A673 (cell line): ENCODE measurements at regions not wholly inside any gene's neighbourhood (a gene's known extent, or its start where the extent isn't known, plus 50 kb on each side); places are given as distances from the start of the nearest gene placed in this dataset.

Source experiments
- EZH2 ChIP-seq: fragments of 200-600 bp; sonication (generic); IDR thresholded peaks from 2 replicates; pipeline ENCODE4 v1.6.1; 2017; ENCODE audit warnings: borderline replicate concordance, low read depth, mild to moderate bottlenecking, mixed read lengths, antibody characterized with exemption, low read length; ENCODE audit not compliant: poor library complexity, severe bottlenecking
- TF ChIP-seq, protein P1 (sequence below): fragments of 300-800, 200-600 bp; sonication (generic); conservative IDR thresholded peaks from 2 replicates; pipeline ENCODE4 v1.5.1; 2017; ENCODE audit warnings: low read depth, mild to moderate bottlenecking, antibody characterized with exemption, low read length, moderate library complexity, mixed read lengths

DNA sequence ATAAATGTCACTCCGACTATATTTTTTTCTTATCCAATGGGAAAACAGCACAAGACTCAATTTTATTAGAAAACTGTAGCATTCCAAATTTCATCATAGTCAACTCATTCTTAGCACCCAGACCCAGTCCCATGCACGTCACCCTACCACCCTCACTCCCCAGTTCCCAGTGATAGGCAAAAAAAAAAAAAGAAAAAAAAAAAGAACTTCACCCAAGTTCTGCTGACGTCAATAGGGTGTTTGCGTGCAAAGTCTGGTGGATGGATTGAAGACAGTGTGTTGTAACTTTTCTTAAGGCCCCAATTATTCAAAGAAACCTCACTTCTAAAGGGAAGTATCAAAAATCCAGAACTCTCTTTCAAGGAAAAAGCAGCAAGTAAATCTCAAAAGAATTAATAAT, 213.9 kb upstream of the PRDM1 start:
- TF ChIP-seq, protein P1, sequence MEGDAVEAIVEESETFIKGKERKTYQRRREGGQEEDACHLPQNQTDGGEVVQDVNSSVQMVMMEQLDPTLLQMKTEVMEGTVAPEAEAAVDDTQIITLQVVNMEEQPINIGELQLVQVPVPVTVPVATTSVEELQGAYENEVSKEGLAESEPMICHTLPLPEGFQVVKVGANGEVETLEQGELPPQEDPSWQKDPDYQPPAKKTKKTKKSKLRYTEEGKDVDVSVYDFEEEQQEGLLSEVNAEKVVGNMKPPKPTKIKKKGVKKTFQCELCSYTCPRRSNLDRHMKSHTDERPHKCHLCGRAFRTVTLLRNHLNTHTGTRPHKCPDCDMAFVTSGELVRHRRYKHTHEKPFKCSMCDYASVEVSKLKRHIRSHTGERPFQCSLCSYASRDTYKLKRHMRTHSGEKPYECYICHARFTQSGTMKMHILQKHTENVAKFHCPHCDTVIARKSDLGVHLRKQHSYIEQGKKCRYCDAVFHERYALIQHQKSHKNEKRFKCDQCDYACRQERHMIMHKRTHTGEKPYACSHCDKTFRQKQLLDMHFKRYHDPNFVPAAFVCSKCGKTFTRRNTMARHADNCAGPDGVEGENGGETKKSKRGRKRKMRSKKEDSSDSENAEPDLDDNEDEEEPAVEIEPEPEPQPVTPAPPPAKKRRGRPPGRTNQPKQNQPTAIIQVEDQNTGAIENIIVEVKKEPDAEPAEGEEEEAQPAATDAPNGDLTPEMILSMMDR, result no peak
- TF ChIP-seq EZH2, result no peak
